GM12875 (cell line): ENCODE measurements at regions not wholly inside any gene's neighbourhood (a gene's known extent, or its start where the extent isn't known, plus 50 kb on each side); places are given as distances from the start of the nearest gene placed in this dataset.

Experiments used
- H3K4me3 ChIP-seq: one replicate; pipeline ENCODE4 v1.5.1; 2011; ENCODE audit warnings: low read depth, low read length, control low read depth
- CTCF ChIP-seq: IDR thresholded peaks from 2 replicates; pipeline ENCODE4 v1.5.1; 2011; ENCODE audit warnings: low read depth, mild to moderate bottlenecking, control low read depth, inconsistent platforms, low read length, moderate library complexity, borderline replicate concordance; ENCODE audit not compliant: insufficient read depth

GRCh38 chr6:139713900-139714506 lies 339.6 kb upstream of the CITED2 start:
- H3K4me3 ChIP-seq: no peak overlapping the region
- TF ChIP-seq CTCF: no peak

DNA sequence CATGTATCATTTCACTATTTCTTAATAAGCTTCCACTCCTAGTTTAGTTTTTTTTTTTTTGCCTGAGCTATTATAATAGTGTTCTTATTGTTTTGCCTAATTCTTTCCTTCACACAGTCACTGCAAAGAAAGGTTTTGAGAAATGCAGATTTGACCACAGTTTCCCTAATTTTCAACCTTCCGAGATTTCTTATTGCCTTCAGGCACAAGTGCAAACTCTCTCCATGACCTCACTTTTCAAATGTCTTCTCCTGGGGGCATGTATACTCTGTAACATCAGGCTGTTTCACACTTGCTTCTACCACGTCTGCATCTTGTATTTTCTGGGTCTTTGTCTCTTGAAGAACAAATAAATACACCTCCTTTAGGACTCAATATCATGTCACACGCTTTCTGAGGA lies 339.0 kb upstream of the CITED2 start:
- no peak for TF ChIP-seq CTCF
- H3K4me3 ChIP-seq: no peak overlapping the region

DNA sequence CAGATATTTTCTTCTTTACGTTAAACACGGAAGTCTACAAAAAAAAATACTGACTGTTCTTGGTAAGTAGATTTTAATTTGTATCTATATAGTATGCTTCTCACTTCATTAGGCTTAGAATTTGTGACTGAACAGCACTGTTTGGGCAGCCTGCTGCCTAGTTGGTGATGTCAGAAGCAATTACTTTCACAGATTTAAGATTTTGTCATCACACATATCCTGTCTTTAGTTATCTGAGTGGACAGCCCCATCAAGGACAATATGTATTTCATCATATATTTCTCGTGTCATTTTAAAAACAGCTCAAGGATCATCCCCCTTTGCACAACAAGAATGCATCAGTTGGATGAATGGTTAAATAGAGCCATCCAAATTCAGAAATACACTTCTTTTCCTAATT lies 338.4 kb upstream of the CITED2 start:
- no peak for TF ChIP-seq CTCF
- H3K4me3 ChIP-seq: no peak overlapping the region

GRCh38 chr6:139711804-139712585 lies 337.5 kb upstream of the CITED2 start:
- no peak for TF ChIP-seq CTCF
- no peak overlapping the region for H3K4me3 ChIP-seq

- no peak overlapping the region for H3K4me3 ChIP-seq
- no peak for TF ChIP-seq CTCF
Observed at GRCh38 chr6:139710556-139710955, 336.1 kb upstream of the CITED2 start.

- H3K4me3 ChIP-seq: no peak overlapping the region
- TF ChIP-seq CTCF: no peak
Observed at GRCh38 chr6:139708337-139709199, 334.1 kb upstream of the CITED2 start.

DNA sequence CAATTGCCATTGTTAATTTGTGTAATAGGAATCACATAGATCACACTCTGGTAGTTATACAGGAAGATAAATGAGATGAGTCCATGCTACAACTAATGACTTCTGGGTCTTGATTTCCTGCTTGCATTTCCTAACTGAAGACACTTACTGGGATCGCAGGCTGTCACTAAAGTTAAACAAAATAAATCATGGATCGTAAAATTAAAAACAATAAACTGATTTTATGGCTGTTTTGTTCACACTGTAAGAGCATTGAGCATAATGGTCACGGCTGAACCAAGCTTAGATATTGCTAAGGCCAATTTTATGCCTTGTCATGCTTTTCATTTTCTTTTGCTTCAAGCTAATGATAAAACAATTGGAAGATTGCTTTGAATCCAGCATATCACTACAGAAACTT lies 332.5 kb upstream of the CITED2 start:
- H3K4me3 ChIP-seq: no peak overlapping the region
- no peak for TF ChIP-seq CTCF
